ENCODE measurements at regions not wholly inside any gene's neighbourhood (a gene's known extent, or its start where the extent isn't known, plus 50 kb on each side); places are given as distances from the start of the nearest gene placed in this dataset.

DNA sequence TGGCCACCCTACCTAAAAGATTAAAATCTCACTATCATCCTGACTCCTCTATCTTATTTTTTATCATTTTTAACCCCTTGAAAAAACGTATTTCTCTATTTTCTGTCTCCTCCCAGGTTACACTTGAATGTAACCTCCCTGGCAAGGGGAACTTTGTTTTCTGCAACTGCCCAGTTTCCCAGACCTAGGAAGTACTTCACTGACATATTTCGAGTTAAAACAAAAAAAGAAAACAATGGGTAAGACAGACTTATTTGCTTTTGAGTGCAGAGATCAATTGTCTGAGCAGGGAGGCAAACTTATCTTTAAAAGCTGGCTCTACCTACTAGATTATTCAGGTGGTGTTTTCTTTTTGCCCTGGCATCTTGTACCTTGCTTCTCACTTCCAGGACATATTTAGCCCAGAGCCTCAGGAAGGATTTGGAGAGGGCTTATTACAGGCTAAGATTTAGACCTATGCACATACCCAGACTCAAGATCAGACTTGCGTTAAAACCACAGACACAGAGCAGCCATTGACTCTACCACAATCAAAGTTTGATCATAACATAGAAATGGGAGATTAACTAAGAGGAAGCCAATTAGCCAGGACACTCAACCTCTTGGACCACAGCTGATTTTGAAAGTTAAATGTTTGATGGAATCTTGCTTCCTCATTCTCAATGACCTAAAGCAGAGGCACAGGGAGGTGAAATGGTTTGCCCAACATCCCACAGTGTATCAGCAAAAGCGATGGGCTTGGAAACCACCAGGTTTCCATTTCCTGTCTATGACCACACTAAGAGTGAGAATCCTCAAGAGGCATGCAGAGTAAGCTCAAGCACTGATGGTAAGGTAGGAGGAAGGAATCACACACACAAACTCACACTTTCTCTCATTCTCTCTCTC is 169.5 kb upstream of the THBS1 start:
- Histone ChIP-seq H3K36me3 (ENCODE audit: insufficient read depth, low read length) (no peaks in the 10 kb centered on the region), H3K79me2 (ENCODE audit: insufficient read depth, low read depth, low read length) (no peaks in the 10 kb centered on the region), H3K4me3 (ENCODE audit: low read depth, low read length, poor library complexity, severe bottlenecking) (no peak overlapping the region), H2AFZ (ENCODE audit: low read length) (no peak overlapping the region), H4K20me1 (ENCODE audit: insufficient read depth, low read length) (no peaks in the 10 kb centered on the region; the same call in 1 of the 2 replicates), H3K4me2 (ENCODE audit: low read length) (no peak overlapping the region), H3K27ac (ENCODE audit: low read depth, low read length, poor library complexity, severe bottlenecking) (no peak overlapping the region), H3K4me1 (ENCODE audit: insufficient read depth, low read length, poor library complexity, severe bottlenecking) (no peaks in the 10 kb centered on the region), H3K9me2 (ENCODE audit: insufficient read depth, low read length) (no peaks in the 10 kb centered on the region), H3K9me3 (ENCODE audit: low read length) (no peaks in the 10 kb centered on the region)
- ChIA-PET CTCF (ENCODE audit: unreplicated experiment) (no interaction called here), POLR2A (interaction anchor here (1.0 kb wide), 1 partner anchor 8 kb away, joined by 3 read pairs; no protein-coding TSS in a partner anchor)
- no TSS peak for BruUV-seq (replicated peaks)
- TF ChIP-seq, protein P1, sequence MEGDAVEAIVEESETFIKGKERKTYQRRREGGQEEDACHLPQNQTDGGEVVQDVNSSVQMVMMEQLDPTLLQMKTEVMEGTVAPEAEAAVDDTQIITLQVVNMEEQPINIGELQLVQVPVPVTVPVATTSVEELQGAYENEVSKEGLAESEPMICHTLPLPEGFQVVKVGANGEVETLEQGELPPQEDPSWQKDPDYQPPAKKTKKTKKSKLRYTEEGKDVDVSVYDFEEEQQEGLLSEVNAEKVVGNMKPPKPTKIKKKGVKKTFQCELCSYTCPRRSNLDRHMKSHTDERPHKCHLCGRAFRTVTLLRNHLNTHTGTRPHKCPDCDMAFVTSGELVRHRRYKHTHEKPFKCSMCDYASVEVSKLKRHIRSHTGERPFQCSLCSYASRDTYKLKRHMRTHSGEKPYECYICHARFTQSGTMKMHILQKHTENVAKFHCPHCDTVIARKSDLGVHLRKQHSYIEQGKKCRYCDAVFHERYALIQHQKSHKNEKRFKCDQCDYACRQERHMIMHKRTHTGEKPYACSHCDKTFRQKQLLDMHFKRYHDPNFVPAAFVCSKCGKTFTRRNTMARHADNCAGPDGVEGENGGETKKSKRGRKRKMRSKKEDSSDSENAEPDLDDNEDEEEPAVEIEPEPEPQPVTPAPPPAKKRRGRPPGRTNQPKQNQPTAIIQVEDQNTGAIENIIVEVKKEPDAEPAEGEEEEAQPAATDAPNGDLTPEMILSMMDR (conservative IDR thresholded peaks at IDR 0.05; ENCODE audit: low read length), result no peak
- TF ChIP-seq EZH2phosphoT487 (IDR thresholded peaks at IDR 0.05; ENCODE audit: borderline replicate concordance, low read depth, low read length), result no peak
- DNase-seq (ENCODE audit: low spot score), result no peak
- intact Hi-C loops (cut with micrococcal nuclease; ENCODE audit: unreplicated experiment), result no loop called here

DNA sequence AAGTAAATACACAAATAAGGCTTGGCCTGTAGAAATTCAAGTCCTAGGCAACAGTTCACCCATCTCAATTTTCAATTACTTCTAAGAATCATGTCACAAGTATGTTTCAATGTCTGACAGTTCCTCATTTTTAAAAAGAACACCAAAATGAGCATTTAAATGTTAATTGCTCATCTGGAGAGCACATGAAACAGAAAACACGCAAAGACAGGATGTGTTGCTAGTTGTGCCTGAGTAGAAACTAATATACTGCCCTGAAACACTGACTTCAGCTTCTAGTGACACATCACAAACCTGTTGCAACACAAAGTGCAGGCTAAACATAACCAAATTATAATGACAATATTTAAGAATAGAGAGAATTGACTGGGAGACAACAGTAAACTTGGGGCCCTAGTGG is 167.3 kb upstream of the THBS1 start:
- no peak for DNase-seq (ENCODE audit: low spot score)
- H3K36me3 ChIP-seq (ENCODE audit: insufficient read depth, low read length), result no peaks in the 10 kb centered on the region
- no peaks in the 10 kb centered on the region for H3K9me3 ChIP-seq (ENCODE audit: low read length)
- H4K20me1 ChIP-seq (ENCODE audit: insufficient read depth, low read length), result no peaks in the 10 kb centered on the region; the same call in 1 of the 2 replicates
- H3K4me2 ChIP-seq (ENCODE audit: low read length), result no peak overlapping the region
- no peak overlapping the region for H2AFZ ChIP-seq (ENCODE audit: low read length)
- no TSS peak for BruUV-seq (replicated peaks)
- no peaks in the 10 kb centered on the region for H3K9me2 ChIP-seq (ENCODE audit: insufficient read depth, low read length)
- no peak overlapping the region for H3K27ac ChIP-seq (ENCODE audit: low read depth, low read length, poor library complexity, severe bottlenecking)
- TF ChIP-seq EZH2phosphoT487 (IDR thresholded peaks at IDR 0.05; ENCODE audit: borderline replicate concordance, low read depth, low read length), result no peak
- TF ChIP-seq, protein P1 (conservative IDR thresholded peaks at IDR 0.05; ENCODE audit: low read length), result no peak
- H3K4me3 ChIP-seq (ENCODE audit: low read depth, low read length, poor library complexity, severe bottlenecking), result no peak overlapping the region
- no peaks in the 10 kb centered on the region for H3K79me2 ChIP-seq (ENCODE audit: insufficient read depth, low read depth, low read length)
- POLR2A ChIA-PET, result no interaction called here
- CTCF ChIA-PET (ENCODE audit: unreplicated experiment), result no interaction called here
- intact Hi-C loops (cut with micrococcal nuclease; ENCODE audit: unreplicated experiment), result no loop called here
- H3K4me1 ChIP-seq (ENCODE audit: insufficient read depth, low read length, poor library complexity, severe bottlenecking), result no peaks in the 10 kb centered on the region

DNA sequence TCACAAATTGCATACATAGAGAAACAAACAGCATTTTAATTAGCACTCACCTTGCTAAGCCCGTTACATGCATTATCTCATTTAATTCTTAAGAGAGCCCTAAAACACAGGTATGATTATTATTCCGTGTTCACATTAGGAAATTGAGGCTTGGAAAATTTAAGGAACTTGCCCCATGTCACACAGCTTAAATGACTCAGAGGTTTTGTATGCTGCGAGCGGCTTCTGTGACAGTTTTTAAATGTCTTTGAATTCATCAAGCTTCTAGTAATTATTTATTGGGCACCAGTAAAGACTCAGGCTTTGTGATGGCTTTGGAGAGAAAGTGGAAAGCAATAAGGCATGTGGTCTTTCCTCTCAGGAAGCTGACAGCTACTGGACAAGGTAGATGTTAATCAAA is 166.7 kb upstream of the THBS1 start:
- DNase-seq (ENCODE audit: low spot score), result no peak
- Histone ChIP-seq H3K4me3 (ENCODE audit: low read depth, low read length, poor library complexity, severe bottlenecking) (no peak overlapping the region), H3K36me3 (ENCODE audit: insufficient read depth, low read length) (no peaks in the 10 kb centered on the region), H3K27ac (ENCODE audit: low read depth, low read length, poor library complexity, severe bottlenecking) (no peak overlapping the region), H4K20me1 (ENCODE audit: insufficient read depth, low read length) (no peaks in the 10 kb centered on the region; the same call in 1 of the 2 replicates), H3K4me1 (ENCODE audit: insufficient read depth, low read length, poor library complexity, severe bottlenecking) (no peaks in the 10 kb centered on the region), H3K9me3 (ENCODE audit: low read length) (no peaks in the 10 kb centered on the region), H3K4me2 (ENCODE audit: low read length) (no peak overlapping the region), H3K79me2 (ENCODE audit: insufficient read depth, low read depth, low read length) (no peaks in the 10 kb centered on the region), H3K9me2 (ENCODE audit: insufficient read depth, low read length) (no peaks in the 10 kb centered on the region), H2AFZ (ENCODE audit: low read length) (no peak overlapping the region)
- POLR2A ChIA-PET, result no interaction called here
- intact Hi-C loops (cut with micrococcal nuclease; ENCODE audit: unreplicated experiment), result no loop called here
- CTCF ChIA-PET (ENCODE audit: unreplicated experiment), result no interaction called here
- no TSS peak for BruUV-seq (replicated peaks)
- TF ChIP-seq EZH2phosphoT487 (IDR thresholded peaks at IDR 0.05; ENCODE audit: borderline replicate concordance, low read depth, low read length), result no peak
- TF ChIP-seq, protein P1 (conservative IDR thresholded peaks at IDR 0.05; ENCODE audit: low read length), result no peak

Measured in OCI-LY7 (cell line).